Loucy (cell line): ENCODE measurements at regions not wholly inside any gene's neighbourhood (a gene's known extent, or its start where the extent isn't known, plus 50 kb on each side); places are given as distances from the start of the nearest gene placed in this dataset.

Experiments
- EZH2phosphoT487 ChIP-seq: fragments of 200-600 bp; IDR thresholded peaks from 2 replicates; pipeline ENCODE4 v1.6.1; 2018; ENCODE audit warnings: antibody characterized with exemption, mild to moderate bottlenecking, moderate library complexity, borderline replicate concordance
- TF ChIP-seq, protein P1 (sequence below): fragments of 200-600 bp; sonication (generic); conservative IDR thresholded peaks from 2 replicates; pipeline ENCODE4 v1.5.1; 2014; ENCODE audit warnings: mild to moderate bottlenecking, antibody characterized with exemption, low read length

- TF ChIP-seq, protein P1, sequence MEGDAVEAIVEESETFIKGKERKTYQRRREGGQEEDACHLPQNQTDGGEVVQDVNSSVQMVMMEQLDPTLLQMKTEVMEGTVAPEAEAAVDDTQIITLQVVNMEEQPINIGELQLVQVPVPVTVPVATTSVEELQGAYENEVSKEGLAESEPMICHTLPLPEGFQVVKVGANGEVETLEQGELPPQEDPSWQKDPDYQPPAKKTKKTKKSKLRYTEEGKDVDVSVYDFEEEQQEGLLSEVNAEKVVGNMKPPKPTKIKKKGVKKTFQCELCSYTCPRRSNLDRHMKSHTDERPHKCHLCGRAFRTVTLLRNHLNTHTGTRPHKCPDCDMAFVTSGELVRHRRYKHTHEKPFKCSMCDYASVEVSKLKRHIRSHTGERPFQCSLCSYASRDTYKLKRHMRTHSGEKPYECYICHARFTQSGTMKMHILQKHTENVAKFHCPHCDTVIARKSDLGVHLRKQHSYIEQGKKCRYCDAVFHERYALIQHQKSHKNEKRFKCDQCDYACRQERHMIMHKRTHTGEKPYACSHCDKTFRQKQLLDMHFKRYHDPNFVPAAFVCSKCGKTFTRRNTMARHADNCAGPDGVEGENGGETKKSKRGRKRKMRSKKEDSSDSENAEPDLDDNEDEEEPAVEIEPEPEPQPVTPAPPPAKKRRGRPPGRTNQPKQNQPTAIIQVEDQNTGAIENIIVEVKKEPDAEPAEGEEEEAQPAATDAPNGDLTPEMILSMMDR: peak; percentile 26; the same call in 1 of the 2 replicates
- TF ChIP-seq EZH2phosphoT487: no peak
Measured at GRCh38 chr5:35443803-35444595, 173.7 kb upstream of the SPEF2 start.
